Effector memory CD8-positive, alpha-beta T cell (primary cell): ENCODE measurements at regions not wholly inside any gene's neighbourhood (a gene's known extent, or its start where the extent isn't known, plus 50 kb on each side); places are given as distances from the start of the nearest gene placed in this dataset.

Experiments used
- ATAC-seq: fragments of 150-1000 bp; cut with Tn5 transposase; replicated peaks from 2 replicates; pipeline ENCODE4 v1.10.0; 2021; ENCODE audit warnings: mild to moderate bottlenecking, moderate library complexity
- DNase-seq, 3 experiments: peaks; one replicate each; pipeline ENCODE4 v3.0.0; 2021
- H3K27ac Mint-ChIP-seq, 2 donors: one replicate each; pipeline ENCODE4 v1.8.0; 2022; ENCODE audit warnings: mild to moderate bottlenecking in 2 of 2, mixed read lengths in 2 of 2, moderate library complexity in 2 of 2
- H3K27me3 Mint-ChIP-seq, 2 donors: one replicate each; pipeline ENCODE4 v1.8.0; 2022; ENCODE audit warnings: mixed read lengths in 2 of 2
- H3K36me3 Mint-ChIP-seq: one replicate; pipeline ENCODE4 v1.8.0; 2022; ENCODE audit warnings: mild to moderate bottlenecking, moderate library complexity, mixed read lengths; ENCODE audit not compliant: insufficient read depth
- H3K4me1 Mint-ChIP-seq, 2 donors: one replicate each; pipeline ENCODE4 v1.8.0; 2022; ENCODE audit warnings: low read depth in 2 of 2, mixed read lengths in 2 of 2
- H3K4me3 Mint-ChIP-seq, 2 donors: one replicate each; pipeline ENCODE4 v1.8.0; 2022; ENCODE audit warnings: mild to moderate bottlenecking in 2 of 2, mixed read lengths in 2 of 2, moderate library complexity in 2 of 2
- H3K9me3 Mint-ChIP-seq, 2 donors: one replicate each; pipeline ENCODE4 v1.8.0; 2022; ENCODE audit warnings: mixed read lengths in 2 of 2

- Mint-ChIP-seq H3K4me1 (no peaks in the 10 kb centered on the region), H3K9me3 (peaks cover 0 to 12% of the 10 kb centered on the region in 2 donors), H3K36me3 (no peaks in the 10 kb centered on the region), H3K4me3 (no peak overlapping the region), H3K27me3 (no peaks in the 10 kb centered on the region), H3K27ac (no peak overlapping the region)
- ATAC-seq (no peak), DNase-seq (no peak)
Measured at GRCh38 chr3:25150199-25150598, 277.9 kb upstream of the RARB start.

- H3K27me3 Mint-ChIP-seq, result no peaks in the 10 kb centered on the region
- DNase-seq (no peak), ATAC-seq (no peak)
- H3K36me3 Mint-ChIP-seq, result no peaks in the 10 kb centered on the region
- no peaks in the 10 kb centered on the region for H3K4me1 Mint-ChIP-seq
- no peak overlapping the region for H3K27ac Mint-ChIP-seq
- no peak overlapping the region for H3K4me3 Mint-ChIP-seq
- H3K9me3 Mint-ChIP-seq, result peaks cover 0 to 12% of the 10 kb centered on the region in 2 donors
Measured at GRCh38 chr3:25151281-25151902, 276.7 kb upstream of the RARB start.

GRCh38 chr3:25151903-25152295 is 276.2 kb upstream of the RARB start:
- no peak for ATAC-seq
- no peaks in the 10 kb centered on the region for H3K4me1 Mint-ChIP-seq
- DNase-seq, result no peak
- no peak overlapping the region for H3K4me3 Mint-ChIP-seq
- no peak overlapping the region for H3K27ac Mint-ChIP-seq
- H3K9me3 Mint-ChIP-seq, result peaks cover 0 to 12% of the 10 kb centered on the region in 2 donors
- no peaks in the 10 kb centered on the region for H3K27me3 Mint-ChIP-seq
- no peaks in the 10 kb centered on the region for H3K36me3 Mint-ChIP-seq

GRCh38 chr3:25153136-25153535 is 274.9 kb upstream of the RARB start:
- Mint-ChIP-seq H3K27ac (no peak overlapping the region), H3K4me3 (no peak overlapping the region), H3K4me1 (no peaks in the 10 kb centered on the region), H3K9me3 (peaks cover 0 to 12% of the 10 kb centered on the region in 2 donors), H3K27me3 (no peaks in the 10 kb centered on the region), H3K36me3 (no peaks in the 10 kb centered on the region)
- DNase-seq (no peak), ATAC-seq (no peak)

GRCh38 chr3:25153561-25153960 is 274.5 kb upstream of the RARB start:
- no peaks in the 10 kb centered on the region for H3K27me3 Mint-ChIP-seq
- H3K9me3 Mint-ChIP-seq, result peaks cover 0 to 12% of the 10 kb centered on the region in 2 donors
- no peak for ATAC-seq
- no peaks in the 10 kb centered on the region for H3K36me3 Mint-ChIP-seq
- H3K4me3 Mint-ChIP-seq, result no peak overlapping the region
- DNase-seq, result no peak
- H3K4me1 Mint-ChIP-seq, result no peaks in the 10 kb centered on the region
- H3K27ac Mint-ChIP-seq, result no peak overlapping the region

- Mint-ChIP-seq H3K4me1 (no peaks in the 10 kb centered on the region), H3K27ac (no peak overlapping the region), H3K36me3 (no peaks in the 10 kb centered on the region), H3K4me3 (no peak overlapping the region), H3K27me3 (no peaks in the 10 kb centered on the region), H3K9me3 (peaks cover 7 to 14% of the 10 kb centered on the region in 2 donors)
- DNase-seq, result no peak
- no peak for ATAC-seq
Measured at GRCh38 chr3:25155652-25156471, 272.2 kb upstream of the RARB start.

- no peak overlapping the region for H3K4me3 Mint-ChIP-seq
Measured at GRCh38 chr3:25156626-25157025, 271.4 kb upstream of the RARB start.

GRCh38 chr3:25165306-25165705 is 262.8 kb upstream of the RARB start:
- H3K9me3 Mint-ChIP-seq, result peaks cover 5 to 30% of the 10 kb centered on the region in 2 donors
- H3K36me3 Mint-ChIP-seq, result no peaks in the 10 kb centered on the region
- H3K4me1 Mint-ChIP-seq, result no peaks in the 10 kb centered on the region
- ATAC-seq (no peak), DNase-seq (no peak)
- H3K27ac Mint-ChIP-seq, result no peak overlapping the region
- H3K4me3 Mint-ChIP-seq, result no peak overlapping the region
- no peaks in the 10 kb centered on the region for H3K27me3 Mint-ChIP-seq

More at GRCh38 chr3:25156626-25157025, 271.4 kb upstream of the RARB start:
- Mint-ChIP-seq H3K9me3 (peaks cover 15 to 17% of the 10 kb centered on the region in 2 donors), H3K27ac (no peak overlapping the region), H3K36me3 (no peaks in the 10 kb centered on the region), H3K4me1 (no peaks in the 10 kb centered on the region), H3K27me3 (no peaks in the 10 kb centered on the region)
- DNase-seq (no peak), ATAC-seq (no peak)

GRCh38 chr3:25166016-25166415 is 262.0 kb upstream of the RARB start:
- H3K4me1 Mint-ChIP-seq, result no peaks in the 10 kb centered on the region
- no peak overlapping the region for H3K27ac Mint-ChIP-seq

GRCh38 chr3:25169151-25169550 is 258.9 kb upstream of the RARB start:
- no peak for DNase-seq
- ATAC-seq, result no peak
- H3K4me3 Mint-ChIP-seq, result no peak overlapping the region
- no peaks in the 10 kb centered on the region for H3K4me1 Mint-ChIP-seq
- peaks cover 2% of the 10 kb centered on the region for H3K36me3 Mint-ChIP-seq
- peaks cover 4 to 7% of the 10 kb centered on the region in 2 donors for H3K9me3 Mint-ChIP-seq
- H3K27me3 Mint-ChIP-seq, result no peaks in the 10 kb centered on the region
- H3K27ac Mint-ChIP-seq, result no peak overlapping the region

More at GRCh38 chr3:25166016-25166415, 262.0 kb upstream of the RARB start:
- H3K36me3 Mint-ChIP-seq, result peaks cover 2% of the 10 kb centered on the region
- no peaks in the 10 kb centered on the region for H3K27me3 Mint-ChIP-seq
- H3K4me3 Mint-ChIP-seq, result no peak overlapping the region
- DNase-seq (no peak), ATAC-seq (no peak)
- H3K9me3 Mint-ChIP-seq, result peaks cover 3 to 23% of the 10 kb centered on the region in 2 donors

GRCh38 chr3:25170021-25170420 is 258.0 kb upstream of the RARB start:
- peaks cover 4 to 7% of the 10 kb centered on the region in 2 donors for H3K9me3 Mint-ChIP-seq
- no peaks in the 10 kb centered on the region for H3K27me3 Mint-ChIP-seq
- no peak overlapping the region for H3K4me3 Mint-ChIP-seq
- ATAC-seq (no peak), DNase-seq (no peak)
- H3K36me3 Mint-ChIP-seq, result peaks cover 2% of the 10 kb centered on the region
- H3K4me1 Mint-ChIP-seq, result no peaks in the 10 kb centered on the region
- no peak overlapping the region for H3K27ac Mint-ChIP-seq

- peaks cover 4 to 7% of the 10 kb centered on the region in 2 donors for H3K9me3 Mint-ChIP-seq
- ATAC-seq (no peak), DNase-seq (no peak)
- H3K27ac Mint-ChIP-seq, result no peak overlapping the region
- peaks cover 2% of the 10 kb centered on the region for H3K36me3 Mint-ChIP-seq
- H3K27me3 Mint-ChIP-seq, result no peaks in the 10 kb centered on the region
- no peaks in the 10 kb centered on the region for H3K4me1 Mint-ChIP-seq
- H3K4me3 Mint-ChIP-seq, result no peak overlapping the region
Measured at GRCh38 chr3:25171118-25171807, 256.8 kb upstream of the RARB start.

- Mint-ChIP-seq H3K36me3 (peaks cover 2% of the 10 kb centered on the region), H3K4me1 (no peaks in the 10 kb centered on the region), H3K4me3 (no peak overlapping the region), H3K27me3 (no peaks in the 10 kb centered on the region), H3K27ac (no peak overlapping the region), H3K9me3 (peaks cover 4 to 7% of the 10 kb centered on the region in 2 donors)
- DNase-seq (no peak), ATAC-seq (no peak)
Measured at GRCh38 chr3:25171897-25172296, 256.2 kb upstream of the RARB start.
